Thymus (tissue), 11 donors: ENCODE measurements at regions not wholly inside any gene's neighbourhood (a gene's known extent, or its start where the extent isn't known, plus 50 kb on each side); places are given as distances from the start of the nearest gene placed in this dataset.
"Not testable (repeated sequence)": the region's sequence is repeated elsewhere in the genome, so short reads cannot be mapped to it uniquely, and the experiment has no call there.

Experiments
- DNase-seq, 9 donors: peaks; one replicate each; pipeline ENCODE4 v3.0.0-alpha.2; 2013; ENCODE audit warnings: low spot score in 9 of 9, low read depth in 6 of 9, missing footprints in 1 of 9
- H3K27ac ChIP-seq, 2 donors: one replicate each; pipeline ENCODE4 v1.5.1; 2013; ENCODE audit warnings: control low read depth in 1 of 2, low read depth in 1 of 2, low read length in 1 of 2, mild to moderate bottlenecking in 1 of 2, moderate library complexity in 1 of 2
- H3K27me3 ChIP-seq, 2 donors: one replicate each; pipeline ENCODE4 v1.5.1; 2013; ENCODE audit warnings: low read length in 1 of 2; ENCODE audit not compliant: control insufficient read depth in 2 of 2, insufficient read depth in 1 of 2
- H3K36me3 ChIP-seq, 2 donors: one replicate each; pipeline ENCODE4 v1.5.1; 2013; ENCODE audit warnings: low read length in 1 of 2, mild to moderate bottlenecking in 1 of 2, moderate library complexity in 1 of 2; ENCODE audit not compliant: control insufficient read depth in 2 of 2, insufficient read depth in 2 of 2
- H3K4me1 ChIP-seq, 2 donors: one replicate each; pipeline ENCODE4 v1.5.1; 2013; ENCODE audit warnings: low read length in 2 of 2; ENCODE audit not compliant: control insufficient read depth in 2 of 2, insufficient read depth in 2 of 2
- H3K4me3 ChIP-seq, 2 donors: one replicate each; pipeline ENCODE4 v1.5.1; 2013; ENCODE audit warnings: low read length in 2 of 2, control low read depth in 1 of 2, mild to moderate bottlenecking in 1 of 2
- H3K9me3 ChIP-seq, 2 donors: one replicate each; pipeline ENCODE4 v1.5.1; 2013; ENCODE audit warnings: low read length in 1 of 2, mild to moderate bottlenecking in 1 of 2; ENCODE audit not compliant: control insufficient read depth in 2 of 2, insufficient read depth in 1 of 2
- WGBS: extraction: QIAGEN DNeasy Blood & Tissue Kit; methylation state at CpG from one replicate; pipeline ENCODE4 v1.1.7; 2013; 5-methylcytosine and 5-hydroxymethylcytosine counted together
- donor health status: healthy.

GRCh38 chr1:234854645-234855039, 244.7 kb upstream of the IRF2BP2 start:
- no peaks in the 10 kb centered on the region for H3K36me3 ChIP-seq
- H3K27me3 ChIP-seq = no peaks in the 10 kb centered on the region
- peaks cover 6 to 21% of the 10 kb centered on the region in 2 donors for H3K4me1 ChIP-seq
- no peak overlapping the region for H3K27ac ChIP-seq
- H3K9me3 ChIP-seq = no peaks in the 10 kb centered on the region
- no peak overlapping the region for H3K4me3 ChIP-seq
- WGBS = 96% methylated on average over 1 of the region's 1 CpG
- DNase-seq = no peak

GRCh38 chr1:234853906-234854644, 244.1 kb upstream of the IRF2BP2 start:
- no peaks in the 10 kb centered on the region for H3K9me3 ChIP-seq
- H3K36me3 ChIP-seq = no peaks in the 10 kb centered on the region
- peaks cover 6 to 21% of the 10 kb centered on the region in 2 donors for H3K4me1 ChIP-seq
- no peaks in the 10 kb centered on the region for H3K27me3 ChIP-seq
- no peak overlapping the region for H3K4me3 ChIP-seq
- 80% methylated on average over 6 of the region's 6 CpGs for WGBS
- no peak overlapping the region for H3K27ac ChIP-seq
- no peak for DNase-seq

GRCh38 chr1:234852659-234853058, 242.7 kb upstream of the IRF2BP2 start:
- no peak for DNase-seq
- Histone ChIP-seq H3K27me3 (no peaks in the 10 kb centered on the region), H3K9me3 (no peaks in the 10 kb centered on the region), H3K27ac (no peak overlapping the region), H3K36me3 (no peaks in the 10 kb centered on the region), H3K4me3 (no peak overlapping the region), H3K4me1 (peaks cover 6 to 21% of the 10 kb centered on the region in 2 donors)
- 99% methylated on average over 3 of the region's 3 CpGs for WGBS

GRCh38 chr1:234851450-234852438, 241.8 kb upstream of the IRF2BP2 start:
- H3K27ac ChIP-seq = peak overlapping the region in 1 of 2 donors; percentile 23
- H3K27me3 ChIP-seq = no peaks in the 10 kb centered on the region
- peak in 2 of 9 donors; percentile 33 to 60 for DNase-seq
- no peaks in the 10 kb centered on the region for H3K36me3 ChIP-seq
- no peaks in the 10 kb centered on the region for H3K9me3 ChIP-seq
- no peak overlapping the region for H3K4me3 ChIP-seq
- peaks cover 6 to 21% of the 10 kb centered on the region in 2 donors for H3K4me1 ChIP-seq
- WGBS = 67% methylated on average over 9 of the region's 9 CpGs

- Histone ChIP-seq H3K27me3 (no peaks in the 10 kb centered on the region), H3K4me3 (no peak overlapping the region), H3K27ac (no peak overlapping the region), H3K36me3 (no peaks in the 10 kb centered on the region), H3K4me1 (peaks cover 6 to 29% of the 10 kb centered on the region in 2 donors), H3K9me3 (no peaks in the 10 kb centered on the region)
- WGBS = 83% methylated on average over 8 of the region's 8 CpGs
- DNase-seq = no peak
Measured at GRCh38 chr1:234849832-234850231, 239.9 kb upstream of the IRF2BP2 start.

- Histone ChIP-seq H3K4me1 (peaks cover 10 to 29% of the 10 kb centered on the region in 2 donors), H3K27me3 (no peaks in the 10 kb centered on the region), H3K27ac (no peak overlapping the region), H3K9me3 (no peaks in the 10 kb centered on the region), H3K36me3 (no peaks in the 10 kb centered on the region), H3K4me3 (no peak overlapping the region)
- no peak for DNase-seq
- WGBS = 38% methylated on average over 6 of the region's 6 CpGs
Measured at GRCh38 chr1:234848972-234849649, 239.1 kb upstream of the IRF2BP2 start.

GRCh38 chr1:234846813-234847212, 236.8 kb upstream of the IRF2BP2 start:
- not testable (repeated sequence) for H3K27me3 ChIP-seq, H3K27ac ChIP-seq, H3K4me3 ChIP-seq, H3K36me3 ChIP-seq, DNase-seq, H3K9me3 ChIP-seq
- WGBS = 97% methylated on average over 2 of the region's 2 CpGs
- H3K4me1 ChIP-seq = peaks cover 20 to 40% of the 10 kb centered on the region in 2 donors

- peaks cover 16 to 41% of the 10 kb centered on the region in 2 donors for H3K4me1 ChIP-seq
- H3K27me3 ChIP-seq = no peaks in the 10 kb centered on the region
- no peak for DNase-seq
- no peak overlapping the region for H3K4me3 ChIP-seq
- no peaks in the 10 kb centered on the region for H3K9me3 ChIP-seq
- no peak overlapping the region for H3K27ac ChIP-seq
- no peaks in the 10 kb centered on the region for H3K36me3 ChIP-seq
- WGBS = 75% methylated on average over 2 of the region's 2 CpGs
Measured at GRCh38 chr1:234845836-234846235, 235.9 kb upstream of the IRF2BP2 start.
